Panc1 (cell line): ENCODE measurements at regions not wholly inside any gene's neighbourhood (a gene's known extent, or its start where the extent isn't known, plus 50 kb on each side); places are given as distances from the start of the nearest gene placed in this dataset.

Source experiments
- ATAC-seq: fragments of 200-7000 bp; cut with Tn5 transposase; 2 replicates; pipeline ENCODE4 v1.9.1; 2020; ENCODE audit warnings: mild to moderate bottlenecking, moderate library complexity
- BruUV-seq: library from RNA; stranded (reverse); fragments of 400-500 nt; replicated peaks from 2 replicates; lab custom pipeline; 2021; lab: Mats Ljungman, UMichigan
- CTCF ChIA-PET: fragments of 300-600 bp; sonication (Branson Sonifier 250); formaldehyde crosslinking; loops from one replicate; lab custom pipeline; 2022; ENCODE audit warnings: antibody characterized with exemption; lab: Charles Lee
- POLR2A ChIA-PET: fragments of 300-600 bp; sonication (Branson Sonifier 250); formaldehyde crosslinking; loops from one replicate; lab custom pipeline; 2022; ENCODE audit warnings: antibody characterized with exemption; lab: Charles Lee
- DNase-seq: peaks from one replicate; pipeline ENCODE4 v3.0.0-alpha.2; 2010; ENCODE audit warnings: low read depth, low spot score
- H3K27ac ChIP-seq: 2 replicates; pipeline ENCODE4 v1.5.1; 2011; ENCODE audit warnings: mild to moderate bottlenecking, low read length, inconsistent platforms
- H3K27me3 ChIP-seq: fragments of 200-500 bp; sonication (Bioruptor generic); 2 replicates; pipeline ENCODE4 v1.6.0; 2014; ENCODE audit warnings: low read length, inconsistent platforms; ENCODE audit not compliant: control insufficient read depth, insufficient read depth
- H3K36me3 ChIP-seq: fragments of 200-500 bp; sonication (Bioruptor generic); 2 replicates; pipeline ENCODE4 v1.5.1; 2014; ENCODE audit warnings: inconsistent platforms, mild to moderate bottlenecking, low read length, moderate library complexity; ENCODE audit not compliant: control insufficient read depth, insufficient read depth
- H3K4me1 ChIP-seq: 2 replicates; pipeline ENCODE4 v1.5.1; 2011; ENCODE audit warnings: inconsistent platforms, mild to moderate bottlenecking, low read length, moderate library complexity; ENCODE audit not compliant: control insufficient read depth, insufficient read depth
- H3K4me3 ChIP-seq, 2 experiments: 2 replicates each; pipeline ENCODE4 v1.5.1; 2011 to 2012; ENCODE audit warnings: low read depth in 2 of 2, low read length in 2 of 2, mild to moderate bottlenecking in 2 of 2, inconsistent platforms in 1 of 2, moderate library complexity in 1 of 2
- H3K9me3 ChIP-seq: fragments of 200-500 bp; sonication (Bioruptor generic); 2 replicates; pipeline ENCODE4 v1.5.1; 2014; ENCODE audit warnings: low read depth, mild to moderate bottlenecking, inconsistent platforms, low read length, moderate library complexity; ENCODE audit not compliant: control insufficient read depth, insufficient read depth
- CTCF ChIP-seq: fragments of 450-650 bp; IDR thresholded peaks from 2 replicates; pipeline ENCODE4 v1.5.1; 2017; ENCODE audit warnings: mild to moderate bottlenecking
- POLR2AphosphoS5 ChIP-seq: IDR thresholded peaks from 2 replicates; pipeline ENCODE4 v1.6.1; 2012; ENCODE audit warnings: mild to moderate bottlenecking, low read depth, low read length, moderate library complexity
- REST ChIP-seq, 2 experiments: IDR thresholded peaks; 2 replicates each; pipeline ENCODE4 v1.6.1; 2011 to 2012; ENCODE audit warnings: low read depth in 2 of 2, control low read depth in 1 of 2, low read length in 1 of 2, mild to moderate bottlenecking in 1 of 2, moderate library complexity in 1 of 2; ENCODE audit not compliant: insufficient read depth in 1 of 2
- SIN3A ChIP-seq: IDR thresholded peaks from 2 replicates; pipeline ENCODE4 v1.6.1; 2012; ENCODE audit warnings: low read depth, mild to moderate bottlenecking, low read length, moderate library complexity, borderline replicate concordance; ENCODE audit not compliant: insufficient read depth
- TCF7L2 ChIP-seq: IDR thresholded peaks from 2 replicates; pipeline ENCODE4 v1.6.1; 2011; ENCODE audit warnings: mild to moderate bottlenecking, low read depth, low read length, inconsistent platforms
- in situ Hi-C: cut with HindIII; loops from 2 replicates; pipeline ENCODE4 v1.10.0; 2016; ENCODE audit warnings: low sequenced_read_pairs, low pct_unique_long_range_greater_than_20kb
- intact Hi-C: fragments of 100-400 bp; cut with micrococcal nuclease; formaldehyde crosslinking; loops from one replicate; pipeline ENCODE4 v1.10.0; 2022; ENCODE audit not compliant: unreplicated experiment

DNA sequence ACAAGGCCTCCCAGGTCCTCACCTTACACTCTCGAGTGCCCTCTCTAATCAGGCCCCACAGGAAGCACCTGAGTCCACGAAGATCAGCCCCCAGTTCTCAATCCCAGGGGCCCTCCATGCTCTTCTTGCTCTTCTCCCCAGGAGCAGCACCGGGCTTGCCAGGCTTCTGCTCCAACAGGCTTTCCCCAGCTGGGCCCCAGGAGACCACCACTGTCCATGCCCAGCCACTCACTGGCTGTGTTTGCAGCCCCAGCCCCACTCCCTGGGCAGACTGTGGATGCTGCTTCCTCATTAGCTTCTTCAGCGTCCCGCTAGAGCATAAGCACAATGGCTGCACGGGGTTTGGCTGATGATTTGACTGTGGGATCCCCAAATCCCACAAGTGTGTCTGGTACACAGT lies 781.9 kb downstream of the GALR1 start:
- Histone ChIP-seq H3K27ac (no peak overlapping the region), H3K9me3 (no peaks in the 10 kb centered on the region), H3K27me3 (peaks cover 2% of the 10 kb centered on the region; the same call in 1 of the 2 replicates), H3K4me1 (no peaks in the 10 kb centered on the region), H3K4me3 (no peak overlapping the region), H3K36me3 (no peaks in the 10 kb centered on the region)
- no TSS peak for BruUV-seq
- in situ Hi-C loops (no loop called here), intact Hi-C loops (no loop called here)
- no peak for DNase-seq
- ChIA-PET CTCF (no interaction called here), POLR2A (no interaction called here)
- TF ChIP-seq SIN3A (no peak), REST (IDR thresholded peaks at IDR 0.05; ENCODE audit: insufficient read depth in 1 of 2, low read depth in 2 of 2, low read length in 1 of 2) (no peak), POLR2AphosphoS5 (no peak), TCF7L2 (no peak), CTCF (no peak)
- no peak for ATAC-seq

DNA sequence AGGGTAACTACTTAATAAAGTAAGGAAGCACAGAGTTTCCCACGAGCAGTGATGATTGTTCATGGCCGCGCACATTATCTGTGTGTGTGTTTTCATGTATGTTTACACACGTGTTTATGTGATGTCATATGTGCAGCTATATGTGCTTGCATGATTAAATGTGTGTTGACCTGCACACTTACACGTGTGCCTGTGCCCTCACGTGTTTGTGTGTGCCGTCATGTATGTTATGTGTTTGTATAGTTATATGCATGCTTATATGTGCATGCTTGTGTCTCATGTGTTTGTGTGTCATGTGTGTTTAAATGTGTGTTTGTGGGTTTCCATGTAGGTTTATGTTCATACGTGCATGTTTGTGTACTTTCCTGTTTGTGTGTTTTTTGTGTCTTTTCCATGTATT lies 782.3 kb downstream of the GALR1 start:
- TF ChIP-seq REST (IDR thresholded peaks at IDR 0.05; ENCODE audit: insufficient read depth in 1 of 2, low read depth in 2 of 2, low read length in 1 of 2) (no peak), SIN3A (no peak), CTCF (no peak), POLR2AphosphoS5 (no peak), TCF7L2 (no peak)
- DNase-seq (no peak), ATAC-seq (no peak)
- CTCF ChIA-PET: no interaction called here
- POLR2A ChIA-PET: no interaction called here
- peaks cover 2% of the 10 kb centered on the region; the same call in 1 of the 2 replicates for H3K27me3 ChIP-seq
- H3K27ac ChIP-seq: no peak overlapping the region
- BruUV-seq: no TSS peak
- in situ Hi-C loops: no loop called here
- no peaks in the 10 kb centered on the region for H3K4me1 ChIP-seq
- intact Hi-C loops: no loop called here
- no peaks in the 10 kb centered on the region for H3K9me3 ChIP-seq
- H3K4me3 ChIP-seq: no peak overlapping the region
- no peaks in the 10 kb centered on the region for H3K36me3 ChIP-seq
